ENCODE measurements at regions not wholly inside any gene's neighbourhood (a gene's known extent, or its start where the extent isn't known, plus 50 kb on each side); places are given as distances from the start of the nearest gene placed in this dataset.

DNA sequence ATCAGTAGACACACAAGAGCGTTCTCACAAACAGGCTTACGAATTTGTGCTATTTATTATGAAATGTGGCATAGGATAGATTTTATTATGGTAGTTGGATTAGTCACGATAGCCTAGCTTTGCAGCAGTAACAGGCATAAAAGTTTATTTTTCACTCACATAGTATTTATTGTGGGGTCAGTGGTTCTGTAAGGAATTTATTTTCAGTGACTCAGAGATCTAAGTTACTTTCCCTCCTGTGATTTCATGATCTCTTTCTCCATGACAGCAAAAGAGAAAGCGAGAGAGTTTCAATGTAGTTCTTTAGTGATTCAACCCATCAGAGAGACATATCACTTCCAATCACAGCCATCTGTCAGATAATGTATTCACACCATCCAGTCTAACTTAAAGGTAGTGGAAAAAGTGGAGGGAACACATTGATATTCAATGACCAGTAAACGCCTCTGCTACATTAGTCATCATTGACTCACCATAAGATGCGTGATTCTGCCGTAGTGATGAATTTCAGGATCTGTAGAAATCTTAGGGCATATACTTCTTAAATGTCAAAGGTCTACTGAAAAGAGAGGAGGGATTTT lies 605.5 kb downstream of the HDGFL1 start (continued):
- TF ChIP-seq FOSL1 (IDR thresholded peaks at IDR 0.05; ENCODE audit: low read depth) (peak; percentile 68), YY1 (IDR thresholded peaks at IDR 0.05; ENCODE audit: extremely low read depth, insufficient replicate concordance, low read depth, low read length) (no peak), CEBPB (IDR thresholded peaks at IDR 0.05; ENCODE audit: low read depth) (0 out of 2 replicates have a peak, but pooled peaks have one; percentile 5), POLR2A (IDR thresholded peaks at IDR 0.05; ENCODE audit: borderline replicate concordance, extremely low read depth, insufficient read depth, insufficient read length) (no peak), ZNF274 (IDR thresholded peaks at IDR 0.05; ENCODE audit: low read depth, low read length) (no peak), ZFX (IDR thresholded peaks at IDR 0.05) (no peak), EZH2 (IDR thresholded peaks at IDR 0.05) (no peak)
- TF ChIP-seq, protein P1, sequence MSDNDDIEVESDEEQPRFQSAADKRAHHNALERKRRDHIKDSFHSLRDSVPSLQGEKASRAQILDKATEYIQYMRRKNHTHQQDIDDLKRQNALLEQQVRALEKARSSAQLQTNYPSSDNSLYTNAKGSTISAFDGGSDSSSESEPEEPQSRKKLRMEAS (IDR thresholded peaks at IDR 0.05) = no peak
- TF ChIP-seq, protein P2, sequence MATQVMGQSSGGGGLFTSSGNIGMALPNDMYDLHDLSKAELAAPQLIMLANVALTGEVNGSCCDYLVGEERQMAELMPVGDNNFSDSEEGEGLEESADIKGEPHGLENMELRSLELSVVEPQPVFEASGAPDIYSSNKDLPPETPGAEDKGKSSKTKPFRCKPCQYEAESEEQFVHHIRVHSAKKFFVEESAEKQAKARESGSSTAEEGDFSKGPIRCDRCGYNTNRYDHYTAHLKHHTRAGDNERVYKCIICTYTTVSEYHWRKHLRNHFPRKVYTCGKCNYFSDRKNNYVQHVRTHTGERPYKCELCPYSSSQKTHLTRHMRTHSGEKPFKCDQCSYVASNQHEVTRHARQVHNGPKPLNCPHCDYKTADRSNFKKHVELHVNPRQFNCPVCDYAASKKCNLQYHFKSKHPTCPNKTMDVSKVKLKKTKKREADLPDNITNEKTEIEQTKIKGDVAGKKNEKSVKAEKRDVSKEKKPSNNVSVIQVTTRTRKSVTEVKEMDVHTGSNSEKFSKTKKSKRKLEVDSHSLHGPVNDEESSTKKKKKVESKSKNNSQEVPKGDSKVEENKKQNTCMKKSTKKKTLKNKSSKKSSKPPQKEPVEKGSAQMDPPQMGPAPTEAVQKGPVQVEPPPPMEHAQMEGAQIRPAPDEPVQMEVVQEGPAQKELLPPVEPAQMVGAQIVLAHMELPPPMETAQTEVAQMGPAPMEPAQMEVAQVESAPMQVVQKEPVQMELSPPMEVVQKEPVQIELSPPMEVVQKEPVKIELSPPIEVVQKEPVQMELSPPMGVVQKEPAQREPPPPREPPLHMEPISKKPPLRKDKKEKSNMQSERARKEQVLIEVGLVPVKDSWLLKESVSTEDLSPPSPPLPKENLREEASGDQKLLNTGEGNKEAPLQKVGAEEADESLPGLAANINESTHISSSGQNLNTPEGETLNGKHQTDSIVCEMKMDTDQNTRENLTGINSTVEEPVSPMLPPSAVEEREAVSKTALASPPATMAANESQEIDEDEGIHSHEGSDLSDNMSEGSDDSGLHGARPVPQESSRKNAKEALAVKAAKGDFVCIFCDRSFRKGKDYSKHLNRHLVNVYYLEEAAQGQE (IDR thresholded peaks at IDR 0.05; ENCODE audit: low read depth) = no peak

DNA sequence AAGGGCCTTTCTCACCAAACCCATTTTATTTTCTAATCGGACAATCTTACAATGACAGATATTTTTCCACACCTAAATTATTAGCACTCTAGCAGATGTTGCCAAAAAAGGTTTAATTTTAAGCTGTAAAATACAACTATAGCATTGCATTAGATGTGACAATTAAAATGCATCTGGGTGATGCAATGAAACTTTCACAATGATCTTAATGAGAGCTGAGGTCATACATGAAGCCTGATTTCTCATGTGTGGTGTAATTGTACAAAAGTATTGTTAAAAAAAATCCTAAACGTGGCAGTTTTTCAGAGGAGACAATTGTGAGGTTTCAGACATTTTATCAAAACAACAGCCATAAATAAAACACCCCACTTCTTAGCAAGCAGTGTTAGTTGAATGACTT lies 606.0 kb downstream of the HDGFL1 start:
- Histone ChIP-seq H3K27me3 (ENCODE audit: insufficient read depth, low read length) (no peaks in the 10 kb centered on the region), H3K4me1 (ENCODE audit: control insufficient read depth in 1 of 2, insufficient read depth in 2 of 2, low read length in 2 of 2) (peaks cover 0 to 19% of the 10 kb centered on the region in 2 experiments; a peak in 2 of 4 replicates), H3K79me2 (ENCODE audit: insufficient read depth, low read length) (no peaks in the 10 kb centered on the region), H3K36me3 (ENCODE audit: control insufficient read depth in 1 of 2, insufficient read depth in 2 of 2, low read length in 2 of 2) (no peaks in the 10 kb centered on the region), H3K4me3 (replicated peaks in 1 of 2; ENCODE audit: low read depth in 1 of 2, low read length in 2 of 2) (no peak overlapping the region), H3K27ac (ENCODE audit: low read depth, low read length) (no peak overlapping the region), H2AFZ (ENCODE audit: low read depth, low read length, poor library complexity, severe bottlenecking) (no peak overlapping the region), H3K9ac (ENCODE audit: low read length) (no peak overlapping the region), H3K9me3 (ENCODE audit: control insufficient read depth in 1 of 2, insufficient read depth in 1 of 2, low read depth in 1 of 2, low read length in 2 of 2) (peaks cover 0 to 4% of the 10 kb centered on the region in 2 experiments; a peak in 1 of 4 replicates), H3K9me2 (ENCODE audit: insufficient read depth) (no peaks in the 10 kb centered on the region), H4K20me1 (ENCODE audit: insufficient read depth) (no peaks in the 10 kb centered on the region), H3K4me2 (ENCODE audit: low read length) (peak overlapping the region; percentile 38)
- intact Hi-C loops (cut with micrococcal nuclease) = no loop called here
- ATAC-seq (no peak), DNase-seq (ENCODE audit: low read depth, low spot score) (no peak)
- no peak for TF ChIP-seq CEBPB (IDR thresholded peaks at IDR 0.05; ENCODE audit: low read depth)
- TF ChIP-seq ELF1 (IDR thresholded peaks at IDR 0.05; ENCODE audit: borderline replicate concordance, low read depth) = no peak
- no peak for TF ChIP-seq EGR1 (IDR thresholded peaks at IDR 0.05; ENCODE audit: low read depth)
- BruUV-seq (replicated peaks) = no TSS peak
- RAD21 ChIA-PET (ENCODE audit: low non-redundant PET in 1 of 2, low total read pairs in 2 of 2, uncharacterized antibody in 2 of 2, unreplicated experiment in 2 of 2) = no interaction called here
- CTCF ChIA-PET = no interaction called here
- POLR2A ChIA-PET = no interaction called here
